A673 (cell line): ENCODE measurements at regions not wholly inside any gene's neighbourhood (a gene's known extent, or its start where the extent isn't known, plus 50 kb on each side); places are given as distances from the start of the nearest gene placed in this dataset.

Experiments
- EZH2 ChIP-seq: fragments of 200-600 bp; sonication (generic); IDR thresholded peaks from 2 replicates; pipeline ENCODE4 v1.6.1; 2017; ENCODE audit warnings: borderline replicate concordance, low read depth, mild to moderate bottlenecking, mixed read lengths, antibody characterized with exemption, low read length; ENCODE audit not compliant: poor library complexity, severe bottlenecking
- TF ChIP-seq, protein P1 (sequence below): fragments of 300-800, 200-600 bp; sonication (generic); conservative IDR thresholded peaks from 2 replicates; pipeline ENCODE4 v1.5.1; 2017; ENCODE audit warnings: low read depth, mild to moderate bottlenecking, antibody characterized with exemption, low read length, moderate library complexity, mixed read lengths

DNA sequence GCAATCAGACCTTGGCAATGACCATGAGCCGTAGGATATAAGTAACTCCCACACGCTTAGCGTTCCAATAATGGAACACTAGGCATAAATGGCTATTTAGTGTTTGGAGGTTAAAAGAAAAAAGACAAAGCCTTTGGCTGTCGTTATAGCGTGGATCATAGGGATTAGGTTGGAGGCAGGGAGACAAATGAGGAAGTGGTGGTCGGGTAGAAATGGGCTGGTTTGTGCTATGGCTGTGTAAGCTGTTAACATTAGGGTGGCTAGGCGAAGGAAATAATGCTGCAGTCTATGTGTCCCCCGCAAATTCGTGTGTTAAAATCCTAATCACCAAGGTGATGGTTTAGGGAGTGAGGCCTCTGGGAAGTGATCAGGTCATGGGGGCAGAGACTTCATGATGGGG is 120.4 kb upstream of the IRX6 start:
- TF ChIP-seq, protein P1, sequence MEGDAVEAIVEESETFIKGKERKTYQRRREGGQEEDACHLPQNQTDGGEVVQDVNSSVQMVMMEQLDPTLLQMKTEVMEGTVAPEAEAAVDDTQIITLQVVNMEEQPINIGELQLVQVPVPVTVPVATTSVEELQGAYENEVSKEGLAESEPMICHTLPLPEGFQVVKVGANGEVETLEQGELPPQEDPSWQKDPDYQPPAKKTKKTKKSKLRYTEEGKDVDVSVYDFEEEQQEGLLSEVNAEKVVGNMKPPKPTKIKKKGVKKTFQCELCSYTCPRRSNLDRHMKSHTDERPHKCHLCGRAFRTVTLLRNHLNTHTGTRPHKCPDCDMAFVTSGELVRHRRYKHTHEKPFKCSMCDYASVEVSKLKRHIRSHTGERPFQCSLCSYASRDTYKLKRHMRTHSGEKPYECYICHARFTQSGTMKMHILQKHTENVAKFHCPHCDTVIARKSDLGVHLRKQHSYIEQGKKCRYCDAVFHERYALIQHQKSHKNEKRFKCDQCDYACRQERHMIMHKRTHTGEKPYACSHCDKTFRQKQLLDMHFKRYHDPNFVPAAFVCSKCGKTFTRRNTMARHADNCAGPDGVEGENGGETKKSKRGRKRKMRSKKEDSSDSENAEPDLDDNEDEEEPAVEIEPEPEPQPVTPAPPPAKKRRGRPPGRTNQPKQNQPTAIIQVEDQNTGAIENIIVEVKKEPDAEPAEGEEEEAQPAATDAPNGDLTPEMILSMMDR = no peak
- no peak for TF ChIP-seq EZH2
